HuH-7.5 (cell line): ENCODE measurements at regions not wholly inside any gene's neighbourhood (a gene's known extent, or its start where the extent isn't known, plus 50 kb on each side); places are given as distances from the start of the nearest gene placed in this dataset.
"Not testable (repeated sequence)": the region's sequence is repeated elsewhere in the genome, so short reads cannot be mapped to it uniquely, and the experiment has no call there.

Source experiments
- DNase-seq: peaks from one replicate; pipeline ENCODE4 v3.0.0; 2011; ENCODE audit warnings: low spot score

DNA sequence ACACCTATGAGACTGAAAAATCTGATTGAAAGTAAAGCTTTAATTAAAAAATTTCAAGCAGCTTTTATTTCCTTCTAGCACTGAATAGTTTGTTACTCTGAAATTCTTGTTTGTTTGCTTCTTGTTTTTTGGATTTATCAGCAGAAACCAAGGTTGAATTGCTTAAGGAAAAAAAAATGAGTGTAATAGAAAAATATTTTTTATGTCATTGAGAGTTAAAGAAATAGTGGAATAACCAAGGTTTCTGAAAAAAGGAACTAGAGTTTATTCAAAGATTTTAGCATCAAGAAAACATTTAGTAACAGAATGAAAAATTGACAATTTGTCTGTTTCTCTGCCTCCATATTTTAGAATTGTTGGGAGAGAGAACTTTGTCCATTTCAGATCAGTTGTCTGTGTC lies 1852.2 kb downstream of the PCDH7 start:
- DNase-seq: no peak

DNA sequence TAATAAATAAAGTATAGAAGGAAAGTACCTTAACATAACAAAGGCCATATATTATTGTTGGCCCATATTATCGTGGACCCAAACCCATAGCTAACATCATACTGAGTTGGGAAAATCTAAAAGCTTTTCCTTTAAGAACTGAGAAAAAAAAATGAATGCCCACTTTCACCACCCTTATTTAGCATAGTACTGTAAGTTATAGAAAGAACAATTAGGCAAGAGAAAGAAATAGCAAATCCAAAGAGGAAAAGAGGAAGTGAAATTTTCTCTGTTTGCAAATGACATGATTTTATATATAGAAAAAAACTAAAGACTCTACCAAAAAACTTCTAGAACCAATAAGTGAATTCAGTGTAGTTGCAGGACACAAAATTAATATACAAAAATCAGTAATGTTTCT lies 1854.6 kb downstream of the PCDH7 start:
- no peak for DNase-seq

DNA sequence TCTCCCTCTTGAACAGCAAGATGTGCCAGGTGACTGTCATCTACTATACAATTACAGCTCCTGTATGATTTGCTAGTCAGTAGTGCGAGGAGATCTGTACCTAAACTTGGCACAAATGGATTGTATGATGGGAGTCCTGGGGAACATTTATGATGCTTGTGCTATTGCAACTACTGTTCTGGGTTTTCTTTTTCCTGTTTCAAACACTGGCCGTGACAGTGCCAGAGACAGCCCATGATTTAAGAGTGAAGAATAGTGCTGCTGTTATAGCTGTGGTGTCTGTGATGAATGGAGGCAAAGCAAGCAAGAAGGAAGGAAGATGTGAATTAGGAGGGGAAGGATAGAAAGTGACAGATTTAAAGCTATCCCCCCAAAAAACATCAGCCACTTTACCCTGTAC lies 1868.9 kb downstream of the PCDH7 start:
- DNase-seq: no peak

DNA sequence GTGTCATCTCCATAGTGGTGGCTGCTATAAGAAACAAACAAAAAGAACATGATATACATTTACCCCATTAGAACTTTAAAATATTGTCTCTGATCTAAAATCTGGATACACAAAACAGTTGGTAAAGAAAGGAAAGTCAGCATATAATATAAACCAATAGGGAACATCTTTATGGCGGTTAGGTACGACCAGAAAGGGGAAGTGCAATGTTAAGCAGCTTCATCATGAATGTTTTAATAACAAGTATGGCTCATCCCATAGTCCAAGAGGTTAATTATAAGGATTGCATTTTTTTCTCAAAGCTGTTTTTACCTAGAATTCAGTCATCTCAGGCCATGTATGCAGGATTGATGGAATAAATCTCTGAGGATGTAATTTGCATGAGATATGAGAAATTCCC lies 1869.7 kb downstream of the PCDH7 start:
- DNase-seq: no peak

DNA sequence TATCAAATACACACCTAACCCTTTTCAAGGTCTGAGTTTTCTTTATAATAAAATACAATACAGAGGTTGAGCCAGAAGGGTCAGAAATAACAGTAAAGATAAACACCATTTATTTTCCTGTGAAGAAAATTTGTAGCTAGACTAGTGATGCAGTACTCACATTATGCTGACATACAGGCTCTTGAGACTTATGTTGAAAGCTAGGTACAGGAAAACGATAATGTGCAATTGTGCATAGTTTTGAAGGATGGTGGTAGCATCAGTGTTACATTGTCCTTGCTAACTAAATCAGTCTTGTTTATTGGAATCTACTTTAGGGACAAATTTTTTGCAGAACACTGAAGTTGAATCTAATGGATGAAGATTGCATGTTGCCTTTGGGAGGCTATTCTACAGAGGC lies 1877.2 kb downstream of the PCDH7 start:
- no peak for DNase-seq

DNA sequence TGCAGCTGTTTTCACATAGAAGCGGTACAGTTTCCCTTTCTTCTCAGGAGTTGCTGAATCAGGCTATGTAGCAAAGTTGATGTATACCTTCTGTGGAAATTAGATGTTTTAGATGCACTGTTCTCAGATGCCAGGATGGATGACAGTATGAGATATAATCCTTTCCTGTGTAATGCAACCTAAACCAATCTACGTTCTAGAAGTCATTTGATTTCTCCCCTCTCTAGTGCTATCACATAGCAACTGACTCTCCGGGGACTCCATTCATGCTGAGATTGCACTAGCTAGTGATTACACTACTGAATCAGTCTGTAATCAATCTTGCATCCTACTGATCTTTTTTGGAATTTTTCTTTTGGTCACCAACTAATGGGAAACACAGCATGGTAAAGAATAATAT lies 1881.7 kb downstream of the PCDH7 start:
- DNase-seq: no peak

DNA sequence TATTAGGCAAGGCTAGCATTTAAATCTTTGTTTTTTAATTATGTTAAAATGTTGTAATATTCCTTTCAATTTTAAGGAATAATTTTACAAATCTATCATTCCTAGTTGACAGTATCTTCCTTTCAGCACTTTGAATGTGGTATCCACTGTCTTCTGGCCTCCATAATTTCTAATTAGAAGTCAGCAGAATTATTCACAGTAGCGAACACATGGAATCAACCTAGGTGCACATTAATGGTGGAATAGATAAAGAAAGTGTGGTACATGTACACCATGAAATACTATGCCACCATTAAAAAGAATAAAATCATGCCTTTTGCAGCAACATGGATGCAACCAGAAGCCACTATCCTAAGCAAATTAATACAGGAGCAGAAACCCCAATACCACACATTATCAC lies 1887.8 kb downstream of the PCDH7 start:
- no peak for DNase-seq

DNA sequence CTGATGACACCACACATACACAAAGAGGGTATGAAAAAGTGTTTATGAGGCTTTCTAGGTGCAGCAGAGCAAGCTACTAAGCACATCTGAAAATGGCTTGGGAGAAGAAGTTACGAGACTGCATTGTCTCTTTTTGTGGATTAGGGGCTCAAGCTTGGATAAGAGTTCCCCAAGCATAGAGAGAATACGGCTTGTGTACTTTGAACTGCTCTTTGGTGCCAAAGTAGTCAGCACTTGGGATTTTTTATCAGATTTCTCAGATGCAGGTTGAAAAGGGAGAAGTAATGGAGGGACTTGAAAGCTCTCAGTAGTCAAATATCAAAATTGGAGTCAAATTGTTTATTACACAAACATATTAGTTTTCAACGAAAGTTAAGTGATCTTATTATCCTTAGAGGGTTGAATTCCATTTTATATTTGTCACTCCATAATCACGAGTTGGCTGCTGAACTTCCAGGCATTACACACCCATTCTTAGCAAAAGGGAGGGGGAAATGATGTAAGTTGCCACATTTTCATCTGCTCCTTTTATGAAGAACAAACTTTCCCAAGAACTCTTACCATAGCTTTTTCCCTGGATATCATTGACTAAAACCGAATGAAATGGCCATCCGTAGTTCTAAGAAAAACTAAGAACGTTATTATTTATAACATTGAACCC lies 1904.9 kb downstream of the PCDH7 start:
- no peak for DNase-seq

DNA sequence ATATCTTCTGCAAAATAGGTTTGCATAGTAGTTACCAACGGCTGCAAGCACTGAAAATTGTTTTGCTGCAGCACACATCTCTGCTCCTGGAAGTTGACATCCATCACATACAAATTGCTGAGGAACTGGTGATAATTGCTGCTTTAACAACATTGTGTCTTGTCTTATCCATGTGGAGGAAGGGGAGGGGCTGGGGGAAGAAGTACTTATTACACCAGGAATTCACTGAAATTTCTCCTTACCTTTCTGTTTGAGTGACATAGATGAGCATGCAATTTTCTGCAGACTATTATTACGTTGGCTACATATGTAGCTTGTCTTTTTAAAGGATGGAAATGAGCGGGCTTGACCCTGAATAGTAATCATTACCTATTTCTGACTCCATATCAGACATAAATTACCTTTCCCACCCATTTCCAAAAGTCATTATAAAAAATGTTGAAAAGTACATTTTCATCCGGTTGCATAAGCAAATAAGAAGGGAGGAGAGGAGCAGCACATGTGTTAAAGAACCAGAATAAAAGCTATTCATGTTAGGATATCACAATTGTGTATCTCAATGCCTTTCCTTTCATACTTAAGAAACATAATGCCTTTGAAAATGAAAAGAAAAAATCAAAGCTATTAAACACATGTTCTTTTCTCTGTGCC lies 1905.6 kb downstream of the PCDH7 start:
- DNase-seq: no peak

DNA sequence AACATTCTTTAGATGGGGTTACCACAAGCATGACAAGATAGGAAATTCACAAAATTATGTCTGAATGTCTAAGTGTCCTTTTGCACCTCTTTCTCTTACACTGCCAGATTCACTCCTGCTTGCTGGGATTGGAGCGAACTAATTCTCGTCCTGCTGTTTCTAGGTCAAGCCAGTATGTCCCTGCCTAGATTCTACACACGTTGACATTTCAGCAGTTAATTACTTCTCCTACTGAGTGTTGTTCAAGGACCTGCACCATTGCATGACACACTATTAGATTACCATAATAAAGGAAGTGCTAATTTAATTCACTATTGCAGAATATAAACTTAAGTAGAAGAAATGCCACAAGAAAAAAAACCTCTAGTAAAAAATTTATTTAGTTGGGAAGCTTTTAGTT lies 1911.7 kb downstream of the PCDH7 start:
- DNase-seq: no peak

DNA sequence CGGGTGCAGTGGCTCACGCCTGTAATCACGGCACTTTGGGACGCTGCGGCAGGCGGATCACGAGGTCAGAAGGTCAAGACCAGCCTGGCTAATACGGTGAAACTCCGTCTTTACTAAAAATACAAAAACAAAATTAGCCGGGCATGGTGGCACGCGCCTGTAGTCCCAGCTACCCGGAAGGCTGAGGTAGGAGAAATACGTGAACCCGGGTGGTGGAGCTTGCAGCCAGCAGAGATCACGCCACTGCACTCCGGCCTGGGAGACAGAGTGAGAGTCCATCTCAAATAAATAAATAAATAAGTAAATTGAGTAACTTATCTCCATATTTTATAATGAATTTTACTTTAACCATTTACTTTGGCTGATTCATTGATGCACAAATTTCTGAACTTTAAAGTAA lies 1913.3 kb downstream of the PCDH7 start:
- no peak for DNase-seq

DNA sequence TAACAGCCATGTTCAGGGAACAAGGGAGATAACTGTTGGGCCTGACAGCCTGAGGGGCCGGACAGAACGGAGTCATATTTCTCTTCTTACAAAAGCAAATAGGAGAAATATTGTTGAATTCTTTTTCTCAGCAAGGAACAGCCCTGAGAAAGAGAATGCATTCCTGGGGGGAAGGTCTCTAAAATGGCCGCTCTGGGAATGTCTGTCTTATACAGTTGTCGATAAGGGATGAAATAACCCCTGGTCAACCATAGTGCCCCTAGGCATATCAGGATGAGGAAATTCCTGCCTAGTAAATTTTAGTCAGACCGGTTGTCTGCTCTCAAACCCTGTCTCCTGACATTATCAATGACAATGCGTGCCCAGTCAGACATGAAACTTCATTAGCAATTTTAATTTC lies 1925.5 kb downstream of the PCDH7 start:
- no peak for DNase-seq

DNA sequence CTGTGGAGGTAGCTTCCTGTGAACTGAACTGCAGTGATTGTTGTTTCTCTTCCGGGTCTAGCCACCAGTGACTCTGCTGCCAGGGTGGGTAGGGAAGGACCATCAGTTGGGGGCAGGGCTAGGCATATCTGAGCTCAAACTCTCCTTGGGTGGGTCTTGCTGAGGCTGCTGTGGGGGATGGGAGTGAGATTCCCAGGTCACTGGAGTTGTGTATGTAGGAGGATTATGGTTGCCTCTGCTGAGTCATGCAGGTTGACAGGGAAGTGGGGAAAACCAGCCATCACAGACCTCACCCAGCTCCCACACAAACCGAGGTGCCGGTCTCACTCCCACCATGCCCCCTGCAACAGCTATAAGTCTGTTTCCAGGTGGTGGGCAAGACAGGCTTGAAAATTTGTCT lies 1937.8 kb downstream of the PCDH7 start:
- DNase-seq: no peak

DNA sequence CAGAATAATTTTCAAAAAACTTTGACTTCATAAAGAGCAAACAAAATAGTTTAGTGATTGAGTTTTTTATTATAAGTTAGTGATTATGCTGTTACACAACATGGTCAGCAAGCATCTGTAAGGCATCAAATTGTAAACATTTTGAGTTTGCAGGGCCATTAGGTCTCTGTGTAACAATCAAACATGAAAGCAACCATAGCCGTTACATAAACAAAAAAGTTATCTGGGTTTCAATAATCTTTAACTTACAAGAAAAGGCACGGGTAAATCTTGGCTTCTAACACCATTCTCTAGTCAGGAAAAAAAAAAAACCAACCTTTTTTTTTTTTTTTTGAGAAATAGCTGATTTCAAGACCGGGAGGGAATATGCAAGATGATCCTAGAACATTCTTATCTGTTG lies 1941.1 kb downstream of the PCDH7 start:
- DNase-seq: peak; percentile 2

DNA sequence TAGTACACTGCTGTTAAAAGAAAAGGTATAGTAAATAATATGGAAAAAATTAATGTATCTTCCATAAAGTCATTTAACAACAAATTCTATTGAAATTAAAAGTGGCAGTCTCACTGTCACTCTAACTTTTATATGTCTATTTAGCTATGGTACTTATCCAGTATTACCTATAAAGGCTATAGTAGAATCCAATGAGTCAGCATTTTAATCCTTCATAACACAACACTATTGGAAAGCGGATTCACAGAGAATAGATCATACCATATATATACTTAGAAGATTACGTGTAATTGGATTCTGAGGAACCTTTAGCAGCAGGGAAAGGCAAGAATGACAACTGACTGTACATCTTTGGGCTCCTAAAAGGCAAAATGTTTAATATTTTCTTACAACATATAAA lies 1942.6 kb downstream of the PCDH7 start:
- DNase-seq: no peak

DNA sequence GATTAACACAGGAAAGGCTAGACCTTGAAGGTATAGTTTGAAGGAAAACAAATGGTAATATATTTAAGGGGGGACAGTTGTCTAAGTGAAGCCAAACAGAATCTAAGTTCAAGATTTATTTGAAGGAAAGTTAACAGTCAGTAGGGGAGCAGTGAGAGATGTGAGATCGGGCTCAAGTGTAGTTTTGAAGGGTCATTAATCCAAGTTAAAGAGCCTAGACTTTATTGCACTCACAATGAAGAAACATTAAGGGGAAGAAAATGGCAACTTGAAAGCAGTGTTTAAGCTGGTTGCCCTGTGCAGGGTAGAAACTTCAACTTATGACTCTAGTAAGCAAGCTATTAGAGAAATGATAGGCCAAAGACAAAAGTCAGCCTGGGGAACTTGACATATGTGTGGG lies 1952.2 kb downstream of the PCDH7 start:
- DNase-seq: no peak

DNA sequence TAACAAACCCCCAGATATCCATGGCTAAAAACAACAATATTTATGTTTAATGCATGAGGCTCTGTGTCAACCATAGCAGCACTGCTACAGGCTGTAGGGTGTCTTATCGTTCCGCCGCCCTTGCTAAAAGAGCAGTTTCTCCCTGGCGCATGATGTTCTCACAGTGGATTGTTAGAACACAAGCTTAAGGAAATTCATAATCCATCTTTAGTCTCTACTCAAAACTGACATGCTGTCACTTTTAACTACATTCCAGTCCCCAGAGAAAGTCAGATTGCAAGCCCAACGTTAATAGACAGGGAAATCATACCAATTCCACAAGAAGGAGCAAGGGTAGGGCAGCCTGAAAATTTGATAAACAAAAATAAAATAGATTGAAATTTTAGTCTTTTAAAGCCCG lies 1960.8 kb downstream of the PCDH7 start:
- DNase-seq: no peak

DNA sequence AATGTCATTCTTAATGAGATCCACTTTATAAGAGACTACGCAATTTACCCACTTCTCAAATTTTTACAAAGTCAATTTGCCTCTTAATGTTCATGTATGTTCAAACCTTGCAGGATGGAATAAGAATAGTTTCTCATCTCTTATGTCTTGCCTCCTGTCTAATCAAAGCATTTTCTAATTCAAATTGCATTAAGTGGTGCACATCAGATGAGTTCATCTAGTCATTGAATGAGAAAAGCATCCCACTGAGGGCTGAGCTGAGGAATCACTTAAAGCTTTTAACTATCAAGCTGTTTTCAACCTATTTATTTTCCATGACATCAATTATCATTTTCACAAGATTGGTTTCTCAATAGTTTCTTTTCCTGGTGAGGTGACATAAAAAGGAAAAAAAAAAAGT lies 1964.0 kb downstream of the PCDH7 start:
- no peak for DNase-seq

DNA sequence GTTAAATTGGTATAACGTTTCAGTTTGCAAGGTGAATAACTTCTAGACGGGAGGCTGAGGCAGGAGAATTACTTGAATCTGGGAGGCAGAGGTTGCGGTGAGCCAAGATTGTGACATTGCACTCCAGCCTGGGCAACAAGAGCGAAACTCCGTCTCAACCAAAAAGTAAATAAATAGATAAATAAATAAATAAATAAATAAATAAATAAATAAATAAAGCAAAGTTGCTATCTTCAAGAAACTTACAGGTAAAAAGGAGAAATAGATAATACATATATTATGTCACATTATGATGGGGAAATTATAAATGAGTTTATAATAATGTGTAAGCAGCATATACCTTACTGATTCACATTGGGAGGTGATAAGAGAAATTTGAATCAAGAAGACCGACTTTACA lies 1966.0 kb downstream of the PCDH7 start:
- DNase-seq: no peak

DNA sequence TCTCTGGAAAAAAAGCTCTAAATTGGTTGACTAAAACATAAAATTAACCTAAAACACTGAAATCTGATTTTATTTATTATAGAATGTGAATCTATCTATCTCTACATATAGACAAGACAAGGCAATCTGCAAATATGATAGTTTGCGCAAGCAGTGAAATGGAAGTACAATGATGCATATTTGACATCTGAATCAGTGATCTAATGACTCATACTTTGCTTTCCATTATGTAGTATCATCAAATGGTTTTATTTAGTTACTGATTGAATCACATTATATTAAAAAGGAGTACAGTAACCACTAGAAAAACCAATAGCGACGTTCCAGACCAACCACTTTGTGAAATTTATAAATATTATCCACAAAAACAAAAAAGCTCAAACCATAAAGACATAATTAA lies 1969.3 kb downstream of the PCDH7 start:
- DNase-seq: no peak

DNA sequence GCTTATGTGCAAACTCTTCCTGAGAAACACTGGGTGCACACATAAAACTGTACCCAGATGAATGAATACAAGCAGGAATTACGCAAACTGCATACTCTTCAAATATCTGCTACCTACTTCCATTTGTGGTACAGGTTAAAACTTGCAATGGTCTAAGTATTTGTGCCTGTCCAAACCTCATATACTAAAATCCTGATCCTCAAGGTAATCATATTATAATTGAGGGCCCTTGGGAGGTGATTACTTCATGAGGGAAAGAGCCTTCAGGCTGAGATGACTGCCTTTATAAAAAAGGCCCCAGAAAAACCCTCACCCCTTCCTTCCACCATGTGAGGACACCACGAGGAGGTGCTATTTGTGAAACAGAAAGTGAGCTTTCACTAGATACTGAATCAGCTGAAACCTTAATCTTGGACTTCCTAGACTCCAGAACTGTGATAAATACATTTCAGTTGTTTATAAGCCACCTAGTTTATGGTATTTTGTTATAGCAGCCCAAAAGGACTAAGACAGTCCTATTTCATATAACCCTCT lies 1977.2 kb downstream of the PCDH7 start:
- no peak for DNase-seq

DNA sequence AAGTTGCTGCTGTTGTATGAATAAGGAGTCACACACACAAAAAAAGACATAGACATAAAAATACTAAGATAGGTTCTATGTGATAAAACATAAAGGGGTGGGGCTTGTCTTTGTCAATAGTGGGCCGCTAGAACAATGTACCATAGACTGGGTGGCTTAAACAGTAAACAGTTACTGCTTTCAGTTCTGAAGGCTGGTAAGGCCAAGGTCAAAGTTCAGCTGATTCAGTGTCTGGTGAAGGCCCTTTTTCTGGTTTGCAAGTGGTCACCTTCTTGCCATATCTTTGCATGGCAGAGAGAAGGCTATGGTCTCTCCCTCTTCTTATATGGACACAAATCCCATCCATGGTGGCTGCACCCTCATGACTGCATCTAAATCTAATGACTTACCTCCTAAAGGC lies 1980.7 kb downstream of the PCDH7 start:
- DNase-seq: no peak

DNA sequence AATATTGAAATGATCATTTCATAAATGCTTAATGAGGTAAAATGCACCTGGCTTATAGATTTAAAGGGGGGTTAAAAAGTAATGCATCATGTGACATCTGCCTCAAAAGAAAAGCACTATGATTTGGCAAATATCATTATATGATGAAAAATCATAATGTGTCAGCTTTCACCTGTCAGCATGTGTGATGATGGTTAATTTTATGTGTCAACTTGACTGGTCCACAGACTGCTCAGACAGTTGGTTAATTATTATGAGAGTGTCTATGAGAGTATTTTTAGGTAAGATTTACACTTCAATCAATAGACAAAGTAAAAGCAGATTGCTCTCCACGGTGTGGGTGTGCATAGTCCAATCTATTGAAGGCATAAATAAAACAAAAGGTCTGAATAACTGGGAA lies 1986.7 kb downstream of the PCDH7 start:
- DNase-seq: no peak

DNA sequence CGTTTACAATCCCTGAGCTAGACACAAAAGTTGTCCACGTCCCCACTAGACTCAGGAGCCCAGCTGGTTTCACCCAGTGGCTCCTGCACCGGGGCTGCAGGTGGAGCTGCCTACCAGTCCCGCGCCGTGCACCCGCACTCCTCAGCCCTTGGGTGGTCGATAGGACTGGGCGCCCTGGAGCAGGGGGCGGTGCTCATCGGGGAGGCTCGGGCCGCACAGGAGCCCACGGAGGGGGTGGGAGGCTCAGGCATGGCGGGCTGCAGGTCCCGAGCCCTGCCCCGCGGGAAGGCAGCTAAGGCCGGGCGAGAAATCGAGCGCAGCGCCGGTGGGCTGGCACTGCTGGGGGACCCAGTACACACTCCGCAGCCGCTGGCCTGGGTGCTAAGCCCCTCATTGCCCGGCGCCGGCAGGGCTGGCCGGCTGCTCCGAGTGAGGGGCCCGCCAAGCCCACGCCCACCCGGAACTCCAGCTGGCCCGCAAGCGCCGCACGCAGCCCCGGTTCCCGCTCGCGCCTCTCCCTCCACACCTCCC lies 1996.0 kb downstream of the PCDH7 start:
- not testable (repeated sequence) for DNase-seq
